ENCODE measurements at regions not wholly inside any gene's neighbourhood (a gene's known extent, or its start where the extent isn't known, plus 50 kb on each side); places are given as distances from the start of the nearest gene placed in this dataset.
"Not testable (repeated sequence)": the region's sequence is repeated elsewhere in the genome, so short reads cannot be mapped to it uniquely, and the experiment has no call there.

DNA sequence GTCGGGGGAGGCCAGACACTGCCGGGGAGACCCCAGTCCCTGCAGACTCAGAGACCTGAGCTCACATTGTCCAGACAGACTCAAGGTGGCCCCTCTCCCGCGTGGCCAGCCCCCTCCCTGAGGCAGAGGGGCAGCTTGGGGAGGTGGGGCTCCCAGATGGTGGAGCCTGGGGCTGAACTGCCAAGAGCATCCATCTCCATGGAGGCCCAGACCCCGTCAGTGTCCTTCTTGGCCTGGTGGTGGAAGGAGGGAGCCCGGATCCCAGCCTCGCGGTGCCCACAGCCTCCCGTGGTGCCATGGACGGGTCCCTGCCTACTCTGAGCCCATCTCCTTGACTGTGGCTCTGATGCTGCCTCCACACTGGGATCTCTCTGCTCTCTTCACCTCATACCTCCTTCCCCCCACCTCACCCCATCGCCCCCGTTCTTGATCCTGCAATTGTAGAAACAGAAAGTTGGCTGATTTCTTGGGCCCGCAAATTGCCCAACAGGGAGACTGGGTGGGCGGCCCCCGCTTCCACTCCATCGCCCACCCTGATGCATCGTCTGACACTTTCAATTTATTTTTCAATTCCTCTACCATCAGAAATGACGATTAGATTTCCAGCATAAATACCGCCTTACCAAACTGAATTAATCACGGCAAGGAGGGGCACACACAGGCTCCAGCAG lies 348.9 kb downstream of the MATN1 start:
- DNase-seq: no peak

DNA sequence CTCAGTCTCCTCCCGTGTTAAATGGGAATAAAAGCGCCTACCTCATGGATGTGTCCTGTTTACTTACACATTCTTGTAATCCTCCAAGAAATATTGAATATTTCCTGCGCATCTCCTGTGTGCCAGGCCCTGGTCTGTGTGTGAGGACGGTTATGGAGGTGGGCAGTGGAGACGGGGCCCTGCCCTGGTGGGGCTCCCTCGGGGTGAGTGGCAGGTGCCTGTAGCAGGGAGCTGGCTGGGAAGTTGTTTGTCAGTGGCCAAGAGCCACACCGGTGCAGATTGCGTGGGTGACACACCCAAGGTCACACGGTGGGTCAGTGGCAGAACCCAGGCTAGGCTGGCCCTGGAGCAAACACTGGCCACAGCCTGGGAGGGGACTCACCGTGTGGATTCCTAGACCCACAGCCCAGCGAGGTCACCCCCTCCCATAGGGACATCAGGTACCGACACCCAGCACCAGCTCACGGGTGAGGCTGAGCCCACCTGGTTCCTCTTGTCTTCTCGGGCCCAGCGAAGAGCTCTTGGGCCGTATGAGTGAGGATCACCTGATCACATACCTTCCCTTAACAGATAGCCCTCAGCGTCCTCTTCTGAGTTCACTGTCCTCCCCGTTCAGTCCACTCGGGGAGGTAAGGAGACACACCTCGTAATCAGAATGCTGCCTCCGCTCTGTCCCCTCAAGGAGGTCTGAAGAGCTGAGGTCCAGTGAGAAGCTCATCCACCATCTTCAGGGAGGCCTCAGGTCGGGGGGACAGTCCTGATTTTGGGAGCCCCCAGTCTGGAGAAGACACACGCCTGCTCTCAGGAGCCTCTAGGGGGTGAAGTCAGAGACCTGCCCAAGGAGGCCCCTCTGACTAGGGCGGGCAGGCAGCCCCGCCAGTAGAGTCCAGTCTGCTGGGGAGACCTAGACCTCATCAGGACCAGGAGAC lies 349.6 kb downstream of the MATN1 start:
- peak; percentile 32 for DNase-seq

DNA sequence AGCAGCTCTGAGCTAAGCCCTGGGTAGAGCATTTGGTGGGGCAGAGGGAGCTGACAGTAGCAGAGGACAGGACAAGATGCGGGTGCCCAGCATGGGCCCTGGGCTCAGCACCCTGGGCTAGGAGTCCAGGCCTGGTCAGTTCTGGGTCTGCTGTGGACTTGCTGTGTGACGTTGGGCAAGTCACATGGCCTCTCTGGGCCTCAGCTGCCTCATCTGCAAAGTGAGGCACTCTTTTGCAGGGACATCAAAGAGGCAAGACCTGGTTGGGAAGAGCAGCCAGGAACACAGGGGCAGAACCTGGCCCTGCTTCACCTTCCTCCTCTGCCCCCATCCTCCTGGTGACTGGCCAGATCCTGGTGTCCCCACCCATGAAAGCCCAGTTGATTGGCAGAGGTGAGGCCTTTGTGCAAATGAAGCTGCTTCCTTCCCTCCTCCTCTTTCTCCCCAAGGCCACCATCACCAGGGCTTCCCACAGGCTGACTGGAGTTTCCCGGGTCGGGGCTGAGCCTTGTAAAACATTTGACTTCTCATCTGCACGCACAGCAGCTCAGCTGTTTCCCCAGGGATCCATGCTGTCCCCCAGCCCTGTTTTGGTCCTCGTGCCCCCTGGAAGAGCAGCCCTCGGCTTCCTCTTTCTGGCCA lies 350.5 kb downstream of the MATN1 start:
- DNase-seq: peak; percentile 35

DNA sequence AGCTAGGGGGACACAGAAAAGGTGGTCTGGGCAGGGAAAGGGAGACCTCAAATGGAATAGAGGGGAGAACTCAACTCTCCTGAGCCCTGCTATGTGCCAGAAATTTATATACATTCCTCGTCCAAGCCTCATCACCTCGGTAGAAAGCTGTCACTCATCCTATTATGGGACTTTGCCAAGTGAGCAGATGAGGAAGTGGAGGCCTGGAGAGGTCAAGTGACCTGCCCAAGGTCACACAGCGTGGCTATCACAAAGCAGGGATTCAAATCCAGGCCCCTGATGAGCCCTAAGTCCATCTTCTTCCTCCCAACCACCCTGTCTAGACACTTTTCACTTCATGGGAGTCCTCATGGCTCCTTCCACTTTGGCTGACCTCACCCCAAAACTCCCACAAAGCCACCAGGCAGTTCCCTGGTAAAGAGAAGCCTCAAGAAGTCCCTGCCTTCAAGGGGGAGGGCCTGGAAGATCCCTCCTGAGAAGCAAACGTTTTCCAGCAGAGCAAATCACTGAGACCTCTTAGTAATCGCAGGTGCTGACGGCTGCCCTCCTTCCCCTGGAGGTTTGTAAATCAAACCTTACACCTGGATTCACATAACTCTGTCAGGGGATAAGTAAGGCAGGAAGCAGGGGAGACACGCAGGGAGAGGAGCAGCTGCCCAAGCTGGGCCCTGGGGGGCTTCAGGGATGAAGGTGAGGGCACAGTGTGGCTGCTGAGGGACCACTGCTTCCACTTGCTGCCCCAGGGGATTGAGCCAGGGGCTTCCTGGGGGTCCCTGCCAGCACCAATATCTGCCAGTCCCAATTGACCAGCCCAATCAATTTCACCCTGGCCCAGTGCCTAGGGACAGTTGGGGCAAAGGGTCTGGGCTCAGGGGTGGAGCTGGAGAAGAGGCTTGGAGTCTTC lies 351.2 kb downstream of the MATN1 start:
- peak; percentile 28 for DNase-seq

DNA sequence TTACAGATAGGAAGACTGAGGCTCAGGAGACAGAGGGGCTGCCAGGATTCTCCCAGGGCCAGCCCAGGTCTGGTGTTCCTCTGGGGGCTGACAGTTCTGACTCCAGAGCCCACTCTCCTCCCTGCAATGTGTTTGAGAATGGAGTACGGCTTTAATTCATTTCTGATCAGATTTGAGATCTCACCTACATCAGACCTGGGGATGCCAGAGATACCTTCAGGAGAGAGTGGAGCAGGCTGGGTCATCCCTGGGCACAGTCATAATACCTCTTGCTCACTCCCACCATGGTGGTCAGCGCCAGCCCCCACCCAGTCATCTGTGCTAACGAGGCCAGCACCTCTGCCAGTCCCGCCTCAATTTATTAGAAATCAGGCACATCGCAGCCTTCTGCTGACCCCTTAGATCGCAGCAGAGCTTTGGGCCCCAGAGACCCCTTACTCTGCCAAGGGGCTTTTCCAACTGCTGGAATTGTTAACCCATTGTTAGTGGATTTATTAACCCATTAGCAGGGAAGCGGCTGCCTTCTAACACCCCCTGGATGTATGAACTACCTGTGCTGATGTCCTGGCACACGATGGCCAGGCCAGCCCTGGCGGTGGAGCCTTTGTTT lies 352.1 kb downstream of the MATN1 start:
- DNase-seq: no peak

DNA sequence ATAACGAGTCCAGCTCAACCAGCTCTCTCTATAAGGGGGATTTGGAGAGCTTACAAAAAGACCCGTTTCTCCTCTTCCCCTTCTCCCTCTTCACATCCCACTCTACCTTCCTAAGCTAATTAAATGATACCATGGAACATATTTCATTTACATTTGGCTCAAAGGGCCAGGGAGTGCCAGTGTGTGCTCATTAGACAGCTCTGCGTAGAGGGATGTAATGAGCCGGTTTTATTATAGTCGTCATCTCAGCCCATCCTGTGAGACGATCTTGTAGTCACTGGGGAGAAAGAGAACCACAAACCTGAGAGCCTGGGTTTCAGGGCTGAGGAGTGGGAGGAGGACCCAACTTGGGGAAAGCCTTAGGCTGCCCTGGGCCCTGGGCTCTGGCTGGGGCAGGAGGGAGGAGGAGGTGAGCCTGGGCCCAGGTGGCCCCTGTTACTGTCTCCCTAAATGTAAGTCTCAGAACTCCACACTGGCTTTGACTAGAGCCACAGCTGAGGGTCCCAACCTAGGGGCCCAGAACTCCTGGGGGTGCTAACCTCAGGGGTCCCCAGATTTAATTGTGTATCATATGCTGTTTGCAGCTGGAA lies 354.6 kb downstream of the MATN1 start:
- no peak for DNase-seq

DNA sequence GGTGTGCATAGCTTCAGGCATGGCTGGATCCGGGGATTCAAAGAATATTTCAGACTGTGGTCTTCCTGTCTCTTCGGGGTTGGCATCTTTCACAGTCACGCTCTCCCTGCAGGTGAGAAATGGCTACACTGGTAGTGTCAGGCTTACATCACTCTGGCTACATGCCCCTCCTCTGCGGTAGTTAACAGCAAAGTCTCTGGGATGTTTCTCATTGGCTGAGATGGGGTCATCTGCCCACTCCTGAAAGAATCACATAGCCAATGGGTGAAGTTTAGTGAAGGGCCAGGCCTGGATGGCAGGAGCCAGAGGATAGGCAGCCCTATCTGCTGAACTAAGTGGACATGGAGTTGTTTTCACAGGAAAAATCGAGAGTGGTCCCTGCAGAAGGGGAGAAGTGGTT lies 356.5 kb downstream of the MATN1 start:
- no peak for DNase-seq

DNA sequence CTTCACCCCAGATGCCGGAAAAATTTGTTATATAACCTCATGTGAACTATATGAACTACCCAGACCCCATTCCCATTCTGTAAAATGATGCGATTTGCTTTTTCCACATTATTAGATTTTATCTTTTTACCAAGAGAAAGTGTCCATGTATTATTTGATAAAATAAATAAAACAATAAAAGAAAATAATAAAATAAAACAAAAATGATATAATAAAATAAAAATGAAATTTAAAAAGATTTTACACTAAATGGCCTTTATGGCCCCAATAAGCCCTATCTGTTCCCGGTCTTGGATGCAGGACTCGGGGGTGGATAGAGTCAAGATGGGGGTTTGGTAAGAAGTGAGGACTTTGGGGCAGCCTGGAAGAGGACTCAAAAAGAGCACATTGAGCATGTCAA lies 357.2 kb downstream of the MATN1 start:
- DNase-seq: no peak

DNA sequence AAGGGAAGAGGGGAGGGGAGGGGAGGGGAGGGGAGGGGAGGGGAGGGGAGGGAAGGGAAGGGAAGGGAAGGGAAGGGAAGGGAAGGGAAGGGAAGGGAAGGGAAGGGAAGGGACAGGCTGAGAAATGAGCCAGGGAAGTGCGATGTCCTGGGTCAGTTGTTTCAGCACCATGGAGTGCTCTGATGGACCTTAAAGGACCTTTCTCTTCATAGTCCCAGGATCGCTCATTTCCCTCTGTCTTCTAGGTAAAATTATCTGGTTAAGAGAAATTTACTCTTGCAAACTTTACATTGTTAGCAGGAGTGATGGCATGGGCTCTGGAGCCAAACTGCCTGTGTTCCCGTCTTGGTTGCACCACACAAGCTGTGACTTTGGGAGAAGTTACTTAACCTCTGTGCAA lies 357.8 kb downstream of the MATN1 start:
- no peak for DNase-seq

DNA sequence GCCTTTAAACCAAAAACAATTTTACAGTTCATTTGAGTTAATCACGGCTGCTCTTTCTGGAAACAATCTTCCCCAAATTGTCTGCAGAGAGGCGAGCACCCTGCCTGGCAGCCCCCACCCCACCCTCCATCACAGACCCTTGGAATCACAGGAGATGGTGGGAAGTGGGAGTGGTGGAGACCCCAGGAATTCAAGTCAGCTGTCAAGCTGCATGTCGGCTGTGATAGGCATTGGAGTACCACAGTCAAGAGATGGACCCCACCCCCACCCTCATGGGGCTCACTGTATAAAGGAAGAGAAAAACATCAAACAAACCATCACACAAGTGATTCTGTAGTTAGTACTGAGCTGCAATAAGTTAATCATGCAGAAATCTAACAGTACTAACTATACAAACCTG lies 360.4 kb downstream of the MATN1 start:
- DNase-seq: no peak

DNA sequence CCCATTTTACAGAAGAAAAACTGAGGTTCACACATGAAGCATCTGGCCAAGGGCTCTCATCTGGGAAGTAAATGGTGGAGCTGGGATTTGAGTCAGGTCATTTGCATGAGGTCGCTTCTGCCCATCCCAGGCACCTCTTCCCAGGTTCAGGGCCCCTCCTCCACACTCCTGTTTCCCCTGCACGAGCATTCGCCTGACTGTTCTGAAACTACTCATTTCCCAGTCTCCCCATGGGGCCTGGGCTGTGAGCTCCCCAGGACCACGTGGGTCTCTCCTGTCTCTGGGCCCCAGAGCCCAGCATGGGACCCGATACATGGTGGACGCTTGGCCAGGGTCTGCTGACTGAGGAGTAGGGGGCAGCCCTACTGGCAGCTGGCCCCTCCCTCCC lies 360.8 kb downstream of the MATN1 start:
- no peak for DNase-seq

DNA sequence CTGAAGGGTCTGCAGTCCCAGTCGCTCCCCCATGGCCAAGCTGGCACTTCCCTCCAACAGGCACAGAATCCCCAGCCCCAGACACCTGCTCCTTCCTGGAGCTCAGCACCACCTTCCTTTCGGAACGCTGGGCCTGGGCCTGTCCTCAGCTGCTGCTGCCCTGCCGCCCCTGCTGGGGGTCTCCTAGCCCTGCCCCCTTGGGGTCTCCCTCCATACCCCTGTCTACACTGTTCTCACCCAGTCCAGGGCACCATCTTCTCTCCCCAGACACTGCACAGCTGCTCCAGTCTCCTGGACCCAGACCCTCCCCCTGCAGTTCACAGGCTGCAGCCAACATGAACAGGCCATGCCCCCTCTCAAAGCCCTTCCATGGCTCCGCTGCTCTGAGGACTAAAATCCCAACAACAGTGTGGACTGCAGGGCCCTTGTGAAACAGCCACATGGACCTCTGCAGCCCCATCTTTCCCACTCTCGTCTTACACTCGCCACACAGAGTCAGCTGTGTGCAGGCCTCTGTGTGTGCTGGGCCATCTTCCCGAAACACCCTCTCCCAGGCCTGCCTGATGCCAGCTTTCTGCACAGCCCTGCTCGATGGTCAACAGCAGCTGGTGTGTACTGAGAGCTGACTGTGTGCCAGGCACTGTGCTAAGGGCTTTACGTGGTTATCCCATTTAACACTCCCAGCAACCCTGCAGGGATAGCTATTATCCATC lies 361.3 kb downstream of the MATN1 start:
- not testable (repeated sequence) for DNase-seq

DNA sequence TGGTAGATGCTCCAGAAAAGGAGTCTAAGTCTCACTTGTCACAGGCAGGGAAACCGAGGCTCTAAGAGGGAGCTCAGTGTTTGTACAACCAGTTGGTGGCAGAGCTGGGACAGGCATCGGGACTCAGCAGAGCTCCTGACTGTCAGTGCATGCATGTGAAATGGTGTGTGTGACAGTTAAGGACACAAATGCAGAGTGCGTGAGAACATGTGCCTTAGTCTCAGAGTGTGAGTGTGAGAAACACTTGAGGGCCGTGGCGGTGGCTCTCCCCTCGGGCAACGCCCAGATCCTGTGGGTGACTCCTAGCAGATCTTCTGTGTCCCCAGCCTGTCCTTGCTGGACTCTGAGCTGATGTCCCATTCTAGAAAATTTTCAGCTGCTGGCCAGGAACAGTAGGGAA lies 362.6 kb downstream of the MATN1 start:
- no peak for DNase-seq

DNA sequence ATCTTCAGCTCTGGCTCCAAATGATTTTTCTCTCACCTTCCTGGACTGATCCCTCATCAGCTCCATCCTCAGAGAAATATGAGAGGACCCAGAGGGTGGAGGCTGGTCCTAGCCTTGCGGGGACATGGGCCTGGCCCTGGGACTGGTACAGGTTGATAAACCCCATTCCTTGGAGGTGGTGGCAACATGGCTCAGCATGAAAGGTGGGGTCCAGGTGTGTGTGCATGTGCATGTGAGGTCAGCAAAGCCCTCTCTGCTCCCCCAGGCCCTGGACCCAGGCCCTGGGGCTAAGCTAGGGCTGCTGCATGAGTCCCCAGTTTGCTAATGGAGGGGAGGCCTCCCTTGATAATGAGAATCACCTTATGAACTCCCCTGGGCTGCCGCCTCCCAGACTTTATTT lies 363.1 kb downstream of the MATN1 start:
- no peak for DNase-seq

DNA sequence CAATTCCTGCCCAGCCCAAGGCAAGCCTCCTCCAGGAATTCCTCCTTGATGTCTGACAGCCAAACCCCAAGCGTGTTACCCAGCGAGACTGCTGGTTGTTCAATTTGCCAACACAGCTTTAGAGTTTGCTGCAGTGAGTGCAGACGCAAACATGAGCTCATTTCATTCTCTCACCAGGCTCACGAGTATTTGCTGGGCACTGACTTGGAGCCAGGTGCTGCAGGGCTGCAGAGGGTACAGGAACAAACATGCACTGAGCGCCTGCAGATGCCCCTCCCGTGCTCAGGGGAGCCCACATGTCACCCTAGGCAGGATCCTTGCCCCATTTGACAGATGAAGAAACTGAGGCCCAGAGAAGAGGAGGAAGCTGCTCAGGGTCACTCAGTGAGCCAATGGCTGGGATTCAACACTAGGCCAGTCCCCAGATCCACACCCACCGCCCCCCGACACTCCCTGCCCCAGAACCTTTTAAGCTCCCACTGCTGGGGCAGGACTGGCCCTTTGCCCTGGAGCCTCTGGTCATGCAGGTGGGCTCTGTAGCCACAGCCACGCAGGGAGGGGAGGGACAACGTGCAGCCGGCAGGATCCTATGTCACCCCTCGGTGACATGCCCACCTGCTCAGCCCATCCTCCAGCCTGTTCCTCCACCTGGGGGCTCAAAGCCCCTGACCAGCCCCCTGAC lies 363.7 kb downstream of the MATN1 start:
- DNase-seq: no peak

DNA sequence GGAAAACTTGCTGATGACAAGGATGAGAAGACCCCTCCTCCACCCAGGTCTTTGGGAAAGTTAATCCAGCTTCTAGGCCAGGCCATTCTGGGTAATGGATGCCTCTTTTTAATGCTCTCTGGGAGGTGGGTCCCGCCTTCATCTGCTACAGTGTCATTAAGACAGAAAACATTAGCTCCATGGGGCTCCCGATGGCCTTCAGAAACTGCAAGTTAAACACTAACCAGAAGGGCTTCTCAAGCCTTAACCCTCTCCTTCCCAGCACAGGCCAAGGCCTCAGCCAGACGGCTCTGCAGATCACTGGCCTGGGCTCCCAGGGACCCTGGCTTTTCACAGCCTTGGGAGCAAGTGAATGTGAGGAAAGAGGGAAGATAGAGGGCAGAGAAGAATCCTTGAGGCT lies 364.9 kb downstream of the MATN1 start:
- DNase-seq: no peak

DNA sequence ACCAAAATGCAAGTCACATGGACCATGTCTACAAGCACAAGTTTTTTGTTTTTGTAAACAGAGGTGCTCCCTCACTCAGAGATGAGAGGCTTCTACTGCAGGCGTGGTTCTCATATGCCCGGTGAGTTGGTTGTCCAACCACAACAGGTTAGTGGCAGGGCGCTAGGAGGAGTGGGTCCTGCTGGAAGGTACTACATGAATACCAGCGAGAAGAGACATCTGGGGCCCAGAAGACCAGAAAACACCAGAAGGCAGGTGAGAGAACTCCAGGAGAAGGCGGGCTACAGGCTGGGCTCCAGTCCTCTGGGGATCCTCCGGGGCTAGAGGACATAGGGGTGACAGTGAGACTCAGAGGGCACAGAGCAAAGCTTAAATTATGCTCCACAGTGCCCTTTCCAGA lies 366.5 kb downstream of the MATN1 start:
- no peak for DNase-seq

DNA sequence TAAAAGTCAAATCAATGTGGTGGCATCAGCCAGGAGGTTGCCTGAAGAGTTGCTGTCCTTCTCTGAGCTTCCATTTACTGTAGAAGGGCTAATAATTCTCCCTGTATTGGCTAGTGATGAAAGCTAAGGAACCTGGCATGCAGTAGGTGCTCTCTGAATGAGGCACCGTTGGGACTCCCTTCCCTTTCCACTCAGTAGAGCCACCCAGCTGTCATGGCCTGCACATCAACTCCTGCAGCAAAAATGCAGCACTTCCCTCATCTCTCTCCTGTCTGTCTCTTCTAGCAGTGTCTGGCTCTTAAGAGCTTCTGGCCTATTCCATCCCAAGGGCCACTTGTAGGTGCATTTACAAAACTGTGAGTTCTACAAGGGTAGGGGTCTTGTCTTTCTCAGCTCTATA lies 369.0 kb downstream of the MATN1 start:
- DNase-seq: no peak

DNA sequence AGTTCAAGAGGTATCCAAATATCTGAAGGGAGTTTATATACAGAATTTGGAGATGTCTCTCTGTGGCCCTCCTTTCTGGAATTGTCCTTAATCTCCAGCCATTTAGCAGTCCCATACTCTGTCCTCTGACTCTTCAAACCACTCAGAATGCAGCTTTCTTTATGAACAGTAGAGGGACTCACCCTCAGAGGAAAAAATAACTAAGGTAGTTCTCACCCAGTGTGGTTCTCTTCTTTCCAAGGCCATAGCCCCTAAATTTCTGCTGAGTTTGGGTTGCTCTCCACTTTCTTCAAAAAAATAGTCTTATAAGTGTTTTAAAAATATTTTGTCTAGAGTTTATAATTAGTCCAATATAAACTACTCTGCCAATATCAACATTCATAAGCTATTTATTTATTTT lies 369.7 kb downstream of the MATN1 start:
- no peak for DNase-seq

DNA sequence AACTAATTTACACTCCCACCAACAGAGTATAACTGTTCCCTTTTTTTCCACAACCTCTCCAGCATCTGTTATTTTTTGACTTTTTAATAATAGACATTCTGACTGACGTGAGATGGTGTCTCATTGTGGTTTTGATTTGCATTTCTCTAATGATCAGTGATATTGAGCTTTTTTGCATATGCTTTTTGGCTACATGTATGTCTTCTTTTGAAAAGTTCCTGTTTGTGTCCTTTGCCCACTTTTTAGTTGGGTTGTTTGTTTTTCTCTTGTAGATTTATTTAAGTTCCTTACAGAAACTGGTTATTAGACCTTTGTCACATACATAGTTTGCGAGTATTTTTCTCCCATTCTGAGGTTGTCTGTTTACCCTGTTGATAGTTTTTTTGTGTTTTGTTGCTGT lies 375.2 kb downstream of the MATN1 start:
- DNase-seq: no peak

Measured in activated CD8-positive, alpha-beta memory T cell treated with anti-CD3 and anti-CD28 coated beads, Interleukin-2, amount 50 U/mL, for 48 hours (primary cell).